Skeletal muscle satellite cell (primary cell): ENCODE measurements at regions not wholly inside any gene's neighbourhood (a gene's known extent, or its start where the extent isn't known, plus 50 kb on each side); places are given as distances from the start of the nearest gene placed in this dataset.
"Not testable (repeated sequence)": the region's sequence is repeated elsewhere in the genome, so short reads cannot be mapped to it uniquely, and the experiment has no call there.

Experiments
- H3K27me3 ChIP-seq: 2 replicates; pipeline ENCODE4 v1.7.0; 2013; ENCODE audit warnings: low read length; ENCODE audit not compliant: control insufficient read depth, insufficient read depth
- H3K36me3 ChIP-seq: 2 replicates; pipeline ENCODE4 v1.7.0; 2013; ENCODE audit warnings: mild to moderate bottlenecking, control low read depth, low read length; ENCODE audit not compliant: insufficient read depth
- H3K4me1 ChIP-seq: 2 replicates; pipeline ENCODE4 v1.7.0; 2013; ENCODE audit warnings: low read length; ENCODE audit not compliant: control insufficient read depth, insufficient read depth
- H3K4me2 ChIP-seq: 2 replicates; pipeline ENCODE4 v1.7.0; 2013; ENCODE audit warnings: mild to moderate bottlenecking, low read length
- H3K4me3 ChIP-seq: 2 replicates; pipeline ENCODE4 v1.7.0; 2013; ENCODE audit warnings: low read length
- H3K9ac ChIP-seq: 2 replicates; pipeline ENCODE4 v1.7.0; 2013; ENCODE audit warnings: mild to moderate bottlenecking, low read depth, low read length, moderate library complexity
- H3K9me3 ChIP-seq: replicated peaks from 2 replicates; pipeline ENCODE4 v1.7.0; 2013; ENCODE audit warnings: mild to moderate bottlenecking, control low read depth, low read length

GRCh38 chr9:95696701-95697100 is 178.8 kb upstream of the ERCC6L2 start:
- Histone ChIP-seq H3K4me3 (no peak overlapping the region), H3K36me3 (no peaks in the 10 kb centered on the region), H3K4me1 (no peaks in the 10 kb centered on the region), H3K27me3 (peaks cover 14% of the 10 kb centered on the region), H3K4me2 (no peak overlapping the region), H3K9ac (no peak overlapping the region), H3K9me3 (no peaks in the 10 kb centered on the region)

GRCh38 chr9:95691435-95691834 is 174.7 kb upstream of the PTCH1 start:
- no peaks in the 10 kb centered on the region for H3K9me3 ChIP-seq
- H3K4me3 ChIP-seq: no peak overlapping the region
- no peaks in the 10 kb centered on the region for H3K4me1 ChIP-seq
- H3K27me3 ChIP-seq: peaks cover 22% of the 10 kb centered on the region
- H3K9ac ChIP-seq: no peak overlapping the region
- H3K36me3 ChIP-seq: no peaks in the 10 kb centered on the region
- no peak overlapping the region for H3K4me2 ChIP-seq

- Histone ChIP-seq H3K4me1 (no peaks in the 10 kb centered on the region), H3K9ac (no peak overlapping the region), H3K4me2 (no peak overlapping the region), H3K9me3 (no peaks in the 10 kb centered on the region), H3K36me3 (no peaks in the 10 kb centered on the region), H3K4me3 (no peak overlapping the region), H3K27me3 (peaks cover 22% of the 10 kb centered on the region)
These were observed 172.9 kb upstream of the PTCH1 start for GRCh38 chr9:95689669-95690068.

- no peak overlapping the region for H3K4me2 ChIP-seq
- no peaks in the 10 kb centered on the region for H3K36me3 ChIP-seq
- no peak overlapping the region for H3K4me3 ChIP-seq
- no peak overlapping the region for H3K9ac ChIP-seq
- no peaks in the 10 kb centered on the region for H3K4me1 ChIP-seq
- H3K9me3 ChIP-seq: no peaks in the 10 kb centered on the region
- no peaks in the 10 kb centered on the region for H3K27me3 ChIP-seq
These were observed 167.7 kb upstream of the PTCH1 start for GRCh38 chr9:95684516-95684915.

GRCh38 chr9:95680306-95680705 is 163.5 kb upstream of the PTCH1 start:
- not testable (repeated sequence) for H3K36me3 ChIP-seq, H3K9me3 ChIP-seq, H3K4me3 ChIP-seq, H3K4me1 ChIP-seq, H3K4me2 ChIP-seq, H3K9ac ChIP-seq, H3K27me3 ChIP-seq

GRCh38 chr9:95679874-95680273 is 163.1 kb upstream of the PTCH1 start:
- H3K36me3 ChIP-seq: no peaks in the 10 kb centered on the region
- no peak overlapping the region for H3K4me3 ChIP-seq

GRCh38 chr9:95678759-95679158 is 162.0 kb upstream of the PTCH1 start:
- Histone ChIP-seq H3K4me3 (no peak overlapping the region), H3K9ac (no peak overlapping the region), H3K27me3 (peaks cover 8% of the 10 kb centered on the region), H3K9me3 (no peaks in the 10 kb centered on the region), H3K36me3 (no peaks in the 10 kb centered on the region), H3K4me2 (no peak overlapping the region), H3K4me1 (no peaks in the 10 kb centered on the region)

More at GRCh38 chr9:95679874-95680273, 163.1 kb upstream of the PTCH1 start:
- Histone ChIP-seq H3K4me2 (no peak overlapping the region), H3K4me1 (no peaks in the 10 kb centered on the region), H3K27me3 (peaks cover 5% of the 10 kb centered on the region), H3K9ac (no peak overlapping the region), H3K9me3 (no peaks in the 10 kb centered on the region)

- H3K4me2 ChIP-seq: no peak overlapping the region
- H3K9ac ChIP-seq: no peak overlapping the region
- no peak overlapping the region for H3K4me3 ChIP-seq
- H3K27me3 ChIP-seq: peaks cover 46% of the 10 kb centered on the region
- no peaks in the 10 kb centered on the region for H3K4me1 ChIP-seq
- no peaks in the 10 kb centered on the region for H3K36me3 ChIP-seq
- no peaks in the 10 kb centered on the region for H3K9me3 ChIP-seq
These were observed 153.4 kb upstream of the PTCH1 start for GRCh38 chr9:95670122-95670521.

- Histone ChIP-seq H3K9ac (no peak overlapping the region), H3K27me3 (peaks cover 43% of the 10 kb centered on the region), H3K4me3 (no peak overlapping the region), H3K9me3 (no peaks in the 10 kb centered on the region), H3K4me1 (no peaks in the 10 kb centered on the region), H3K4me2 (no peak overlapping the region), H3K36me3 (no peaks in the 10 kb centered on the region)
These were observed 152.5 kb upstream of the PTCH1 start for GRCh38 chr9:95669253-95669652.

GRCh38 chr9:95667789-95668188 is 151.0 kb upstream of the PTCH1 start:
- H3K27me3 ChIP-seq: peaks cover 35% of the 10 kb centered on the region
- no peak overlapping the region for H3K9ac ChIP-seq
- no peaks in the 10 kb centered on the region for H3K4me1 ChIP-seq
- H3K9me3 ChIP-seq: no peaks in the 10 kb centered on the region
- H3K4me3 ChIP-seq: no peak overlapping the region
- no peaks in the 10 kb centered on the region for H3K36me3 ChIP-seq
- H3K4me2 ChIP-seq: no peak overlapping the region

GRCh38 chr9:95666785-95667155 is 150.0 kb upstream of the PTCH1 start:
- Histone ChIP-seq H3K36me3 (no peaks in the 10 kb centered on the region), H3K9ac (no peak overlapping the region)

GRCh38 chr9:95666096-95666784 is 149.5 kb upstream of the PTCH1 start:
- Histone ChIP-seq H3K4me3 (no peak overlapping the region), H3K36me3 (no peaks in the 10 kb centered on the region), H3K27me3 (peaks cover 31% of the 10 kb centered on the region), H3K9ac (no peak overlapping the region), H3K9me3 (no peaks in the 10 kb centered on the region), H3K4me1 (no peaks in the 10 kb centered on the region), H3K4me2 (no peak overlapping the region)

More at GRCh38 chr9:95666785-95667155, 150.0 kb upstream of the PTCH1 start:
- H3K27me3 ChIP-seq: peaks cover 31% of the 10 kb centered on the region
- no peak overlapping the region for H3K4me3 ChIP-seq
- no peaks in the 10 kb centered on the region for H3K4me1 ChIP-seq
- H3K4me2 ChIP-seq: no peak overlapping the region
- H3K9me3 ChIP-seq: no peaks in the 10 kb centered on the region
